OCI-M2 (cell line): ENCODE measurements at regions not wholly inside any gene's neighbourhood (a gene's known extent, or its start where the extent isn't known, plus 50 kb on each side); places are given as distances from the start of the nearest gene placed in this dataset.

ENCODE experiments used
- DNase-seq: peaks from one replicate; lab custom pipeline; 2025; ENCODE audit not compliant: unreplicated experiment; lab: John Stamatoyannopoulos, UW

DNA sequence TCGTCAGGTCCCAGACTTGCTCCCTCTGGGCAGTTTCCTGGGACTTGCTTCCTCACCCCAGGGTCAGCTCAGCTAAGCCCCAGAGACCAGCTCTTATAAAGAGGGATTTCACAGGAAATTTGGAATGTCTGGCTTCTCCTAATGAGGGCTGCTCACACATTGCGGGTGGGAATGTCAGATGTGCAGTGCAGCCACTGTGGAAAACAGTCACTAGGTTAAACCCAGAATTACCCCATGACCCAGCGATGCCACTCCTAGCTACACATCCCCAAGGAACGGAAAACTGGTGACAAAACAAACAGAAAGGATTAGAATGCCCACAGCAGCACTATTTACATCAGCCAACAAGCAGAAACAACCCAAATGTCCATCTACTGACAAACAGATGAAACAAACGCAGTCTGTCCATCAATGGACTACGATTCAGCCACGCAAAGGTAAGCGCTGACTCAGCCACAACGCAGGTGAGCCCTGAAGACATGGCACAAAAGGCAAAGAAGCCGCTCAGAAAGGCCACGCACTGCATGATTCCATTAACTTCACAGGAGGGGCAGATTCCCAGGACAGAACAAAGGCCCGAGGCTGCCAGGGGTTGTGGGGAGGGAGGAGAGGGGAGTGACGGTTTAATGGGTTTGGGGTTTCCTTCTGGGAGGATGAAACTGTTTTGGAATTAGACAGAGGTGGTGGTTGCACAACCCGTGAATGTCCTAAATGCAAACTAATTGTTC, 63.0 kb downstream of the NCOR2 start:
- DNase-seq: no peak

DNA sequence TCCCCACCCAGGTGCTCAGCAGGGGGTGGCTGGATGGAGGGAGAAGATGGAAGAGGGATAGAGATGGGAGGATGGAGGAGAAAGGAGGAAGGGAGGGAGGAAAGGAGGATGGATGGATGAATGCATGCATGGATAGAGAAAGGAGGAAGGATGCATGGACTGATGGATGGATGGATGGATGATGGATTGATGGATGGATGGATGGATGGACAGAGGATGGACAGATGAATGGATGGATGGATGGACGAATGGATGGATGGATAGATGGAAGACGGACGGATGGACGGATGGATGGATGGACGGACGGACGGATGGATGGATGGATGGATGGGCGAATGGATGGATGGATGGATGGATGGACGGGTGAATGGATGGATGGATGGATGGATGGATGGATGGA, 64.1 kb downstream of the NCOR2 start:
- no peak for DNase-seq

DNA sequence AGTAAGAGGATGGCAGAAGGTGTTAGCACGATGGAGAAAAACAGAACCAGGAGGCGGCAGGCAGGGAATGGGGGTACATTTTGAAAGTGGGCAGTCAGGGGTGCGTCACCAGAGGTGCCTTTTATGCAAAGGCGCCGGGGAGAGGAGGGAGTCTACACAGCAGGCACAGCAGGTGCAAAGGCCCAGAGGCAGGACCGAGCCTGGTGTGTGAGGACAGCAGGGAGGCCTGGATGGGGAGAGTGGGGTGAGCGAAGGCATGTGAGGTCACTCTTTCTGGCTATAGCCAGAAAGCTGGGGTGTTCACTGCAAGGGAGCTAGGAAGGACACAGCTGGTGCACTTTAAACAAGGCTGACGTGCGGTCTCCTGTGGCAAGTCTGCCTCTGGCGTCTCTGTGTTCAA, 65.0 kb downstream of the NCOR2 start:
- no peak for DNase-seq

DNA sequence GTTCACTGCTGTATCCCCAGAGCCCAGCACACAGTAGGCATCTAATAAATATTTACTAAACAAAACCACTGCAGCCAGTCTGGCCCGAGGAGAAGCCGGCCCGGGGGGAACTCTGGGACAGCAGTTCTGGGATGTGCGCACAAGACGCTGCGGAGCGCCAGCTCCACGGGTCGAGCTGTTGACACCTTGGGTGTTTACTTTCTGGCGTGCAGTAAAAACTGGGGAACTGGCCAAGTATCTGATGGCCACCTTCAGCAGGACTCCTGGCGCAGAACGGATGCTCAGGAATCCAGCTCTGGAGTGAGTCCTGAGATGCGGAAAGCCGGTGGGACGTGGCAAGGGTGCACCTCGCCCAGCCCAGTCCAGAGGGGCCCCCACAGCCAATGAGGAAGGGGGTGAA, 65.6 kb downstream of the NCOR2 start:
- DNase-seq: no peak

DNA sequence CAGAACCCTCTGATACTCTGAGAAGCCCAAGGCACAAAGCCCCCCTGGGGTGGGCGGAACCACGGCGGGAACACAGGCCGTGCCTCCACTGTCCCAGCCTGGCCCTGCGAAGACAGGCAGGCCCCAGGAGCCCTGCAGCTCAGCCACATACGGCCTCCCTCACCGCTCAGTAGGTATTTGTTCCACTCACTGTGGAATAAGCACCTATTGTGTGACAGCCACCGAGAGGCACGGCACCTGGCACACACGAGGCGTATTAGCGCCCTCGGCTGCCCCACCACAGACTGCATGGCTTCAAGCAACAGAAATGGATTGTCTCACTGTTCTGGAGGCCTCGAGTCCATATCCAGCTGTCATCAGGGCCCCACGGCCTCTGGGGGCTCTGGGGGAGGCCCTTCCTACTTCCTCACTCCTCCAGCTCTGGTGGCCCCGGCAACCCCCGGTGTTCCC, 66.3 kb downstream of the NCOR2 start:
- DNase-seq: no peak

DNA sequence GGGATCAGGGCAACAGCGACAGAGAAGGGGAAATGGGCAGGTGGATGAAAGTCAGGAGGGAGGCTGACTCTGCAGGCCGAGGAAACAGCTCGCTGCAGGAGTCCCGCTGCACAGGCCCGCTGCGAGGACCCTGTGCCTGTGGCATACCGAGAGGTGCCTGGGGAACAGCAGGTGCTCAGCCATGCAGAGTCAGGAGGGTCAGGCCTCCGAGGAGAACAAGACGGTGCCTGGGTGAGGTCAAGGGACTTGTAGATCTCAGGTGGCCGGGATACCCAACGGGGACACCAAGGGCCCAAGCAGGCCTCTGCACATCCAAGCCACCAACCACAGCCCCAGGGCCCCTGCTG, 67.5 kb downstream of the NCOR2 start:
- no peak for DNase-seq

DNA sequence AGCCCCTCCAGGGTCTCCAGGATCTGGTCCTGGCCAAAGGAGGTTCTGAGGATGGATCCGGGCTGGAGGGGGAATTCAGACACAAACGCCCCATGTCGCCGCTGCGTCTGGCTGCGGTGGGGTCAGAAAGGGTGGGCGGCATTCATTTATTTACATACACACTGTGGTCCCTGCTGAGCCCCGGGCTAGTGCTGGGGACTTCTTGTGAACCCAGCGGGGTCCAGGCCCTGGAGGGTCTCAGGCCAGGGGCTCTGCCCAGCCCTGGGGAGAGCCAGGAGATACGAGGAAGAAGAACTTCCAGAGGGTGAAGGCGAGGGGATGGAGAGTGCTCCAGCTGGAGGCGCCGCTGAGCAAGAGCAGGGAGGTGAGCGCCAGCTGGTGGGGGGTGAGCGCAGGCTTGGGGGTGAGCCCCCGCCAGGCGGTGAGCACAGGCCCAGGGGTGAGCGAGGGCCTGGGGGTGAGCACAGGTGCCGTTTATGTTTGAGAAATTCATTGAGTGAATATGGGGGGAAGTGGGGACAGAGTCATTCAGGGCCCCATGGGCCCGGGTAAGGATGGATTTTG, 68.1 kb downstream of the NCOR2 start:
- DNase-seq: no peak

DNA sequence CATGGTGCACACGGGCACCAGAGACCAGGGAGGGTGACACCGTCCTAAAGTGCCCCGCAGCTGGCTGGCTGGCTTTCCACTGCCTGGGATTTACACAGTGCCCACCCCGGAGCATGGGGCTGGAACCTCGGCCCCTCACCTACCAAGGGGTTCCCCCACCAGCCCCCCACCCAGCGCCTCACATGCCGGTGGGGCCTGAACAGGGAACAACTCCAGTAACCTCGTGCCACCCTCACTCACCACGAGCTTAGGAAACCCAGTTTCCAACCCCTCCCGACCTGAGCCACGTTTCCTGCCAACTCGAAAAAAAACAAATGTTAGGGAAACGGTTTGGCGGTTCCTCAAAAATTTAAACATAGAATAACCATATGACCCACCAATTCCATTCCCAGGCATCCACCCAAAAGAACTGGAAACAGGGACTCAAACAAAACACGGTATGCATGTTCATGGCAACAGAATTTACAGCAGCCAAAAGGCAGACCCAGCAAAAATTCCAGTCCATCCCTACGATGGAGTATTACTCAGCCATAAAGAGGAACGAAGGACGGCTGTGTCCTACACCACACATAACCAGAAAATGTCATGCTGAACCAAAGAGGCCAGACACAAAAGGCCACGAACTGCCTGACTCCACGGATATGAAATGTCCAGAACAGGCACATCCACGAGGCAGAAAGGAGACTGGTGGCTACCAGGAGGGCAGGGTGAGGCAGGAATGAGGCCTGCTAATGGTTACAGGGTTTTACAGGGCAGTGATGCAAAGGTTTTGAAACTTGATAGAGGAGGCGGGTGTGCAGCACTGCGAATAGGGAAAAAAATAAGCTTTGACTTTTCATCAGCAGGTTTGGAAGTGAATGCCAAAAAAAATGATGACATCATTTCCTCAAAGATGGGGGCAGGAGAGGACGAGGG, 68.9 kb downstream of the NCOR2 start:
- no peak for DNase-seq

DNA sequence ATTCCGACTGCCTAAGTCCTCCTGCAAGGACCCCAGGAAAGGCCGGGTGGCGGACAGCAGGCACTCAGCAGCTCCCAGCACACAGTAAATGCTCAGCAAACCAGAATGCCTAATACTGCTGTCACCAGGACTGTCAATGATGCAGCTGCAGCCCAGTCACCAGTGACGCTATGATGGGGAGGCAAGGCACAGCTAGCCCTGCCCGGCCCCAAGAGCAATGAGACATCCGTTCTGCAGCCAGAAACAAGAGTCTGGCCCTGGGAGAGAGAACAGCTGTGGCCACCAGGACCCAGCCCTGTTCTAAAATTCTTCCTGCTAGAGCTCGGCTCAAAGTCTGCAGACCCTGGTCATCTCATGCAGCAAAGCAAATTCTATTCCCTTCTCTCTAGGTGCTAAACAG, 69.8 kb downstream of the NCOR2 start:
- DNase-seq: no peak

DNA sequence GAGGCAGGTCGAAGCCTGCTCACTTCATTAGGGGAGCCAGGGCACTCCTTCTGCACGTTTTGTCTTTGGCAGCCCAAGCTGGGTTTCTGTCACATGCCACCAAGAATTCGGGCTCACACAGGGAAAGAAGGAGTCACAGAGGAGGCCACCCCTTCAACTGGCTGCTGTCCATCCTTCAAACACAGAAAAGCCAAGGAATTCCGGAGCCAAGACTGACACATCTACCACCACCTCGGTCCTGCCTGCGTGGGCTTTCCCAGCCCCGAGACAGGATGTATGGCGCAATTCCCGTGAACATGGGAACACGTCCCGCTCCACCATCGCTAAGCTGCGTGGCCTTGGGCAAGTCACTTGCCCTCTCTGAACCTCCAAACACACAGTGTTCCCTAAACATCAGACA, 70.4 kb downstream of the NCOR2 start:
- no peak for DNase-seq

DNA sequence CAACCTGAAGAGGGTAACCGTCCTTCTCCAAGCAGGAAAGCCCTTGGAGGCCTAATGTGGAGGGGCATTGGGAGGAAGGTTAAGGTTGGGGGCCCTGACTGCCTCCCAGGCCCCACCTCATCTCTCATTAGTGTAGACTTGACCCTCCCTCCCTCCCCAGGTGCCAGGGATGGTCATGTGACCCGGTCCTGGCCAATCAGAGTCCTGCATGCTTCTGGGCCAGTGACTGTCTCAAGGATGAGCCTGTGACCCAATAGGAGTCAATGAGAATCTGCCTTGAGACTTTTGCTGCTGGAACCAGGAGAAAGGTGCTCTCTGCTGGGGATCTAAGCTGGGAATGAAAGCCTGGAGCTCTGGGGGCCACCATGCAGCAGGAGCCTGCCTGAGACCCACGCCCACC, 70.8 kb downstream of the NCOR2 start:
- no peak for DNase-seq

DNA sequence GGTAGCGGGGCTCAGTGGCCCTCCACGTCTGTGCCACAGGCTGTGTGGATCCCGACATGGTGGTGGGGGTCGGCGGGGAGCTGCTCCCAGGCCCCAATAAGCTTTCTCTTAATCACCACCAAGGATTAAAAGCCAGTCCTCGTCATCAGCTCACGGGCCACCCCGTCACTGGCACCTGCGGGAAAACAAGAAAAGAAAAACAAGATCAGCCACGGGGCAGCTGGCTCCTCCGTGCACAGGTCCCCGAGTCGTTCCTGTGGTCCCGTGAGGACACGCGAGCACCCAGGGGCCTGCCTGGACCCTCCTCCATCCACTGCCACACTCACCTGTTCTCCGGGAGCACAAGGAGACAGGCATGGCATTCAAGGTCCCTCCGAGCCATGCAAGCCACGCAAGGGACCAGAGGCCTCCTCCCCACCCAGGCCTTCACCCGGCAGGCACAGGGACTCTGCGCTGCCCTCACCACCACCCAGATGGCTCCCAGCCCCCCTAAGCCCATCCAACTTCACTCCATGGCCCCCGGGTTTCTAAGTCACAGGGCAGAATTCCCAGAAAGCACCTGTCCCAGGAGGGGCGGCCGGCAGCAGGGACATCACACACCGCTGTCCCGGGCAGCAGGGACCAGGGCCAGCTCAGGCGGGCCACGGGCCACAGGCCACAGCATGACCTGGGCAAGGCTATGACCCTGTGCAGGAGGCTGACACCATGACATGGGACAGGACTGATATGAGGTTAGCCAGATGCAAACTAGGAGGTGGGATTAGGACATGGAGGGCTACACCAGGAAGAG, 72.0 kb downstream of the NCOR2 start:
- no peak for DNase-seq

DNA sequence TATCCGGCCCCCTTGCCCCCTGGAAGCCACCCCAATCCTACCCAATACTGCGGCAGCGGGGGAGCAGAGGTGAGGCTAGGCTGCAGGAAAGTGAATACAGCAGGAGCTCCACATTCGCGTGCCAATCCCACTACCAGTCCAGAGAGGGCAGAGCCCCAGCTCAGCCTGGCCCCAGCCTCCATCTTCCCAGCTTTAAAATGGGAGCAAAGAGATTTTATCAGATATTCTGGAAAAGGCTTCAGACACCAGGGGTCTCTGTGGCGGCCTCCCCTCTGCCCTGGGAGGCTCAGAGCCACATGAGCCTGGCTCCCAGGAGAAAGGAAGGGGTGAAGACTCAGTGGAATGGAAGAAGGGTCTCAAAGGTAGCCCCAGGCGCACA, 72.7 kb downstream of the NCOR2 start:
- no peak for DNase-seq

DNA sequence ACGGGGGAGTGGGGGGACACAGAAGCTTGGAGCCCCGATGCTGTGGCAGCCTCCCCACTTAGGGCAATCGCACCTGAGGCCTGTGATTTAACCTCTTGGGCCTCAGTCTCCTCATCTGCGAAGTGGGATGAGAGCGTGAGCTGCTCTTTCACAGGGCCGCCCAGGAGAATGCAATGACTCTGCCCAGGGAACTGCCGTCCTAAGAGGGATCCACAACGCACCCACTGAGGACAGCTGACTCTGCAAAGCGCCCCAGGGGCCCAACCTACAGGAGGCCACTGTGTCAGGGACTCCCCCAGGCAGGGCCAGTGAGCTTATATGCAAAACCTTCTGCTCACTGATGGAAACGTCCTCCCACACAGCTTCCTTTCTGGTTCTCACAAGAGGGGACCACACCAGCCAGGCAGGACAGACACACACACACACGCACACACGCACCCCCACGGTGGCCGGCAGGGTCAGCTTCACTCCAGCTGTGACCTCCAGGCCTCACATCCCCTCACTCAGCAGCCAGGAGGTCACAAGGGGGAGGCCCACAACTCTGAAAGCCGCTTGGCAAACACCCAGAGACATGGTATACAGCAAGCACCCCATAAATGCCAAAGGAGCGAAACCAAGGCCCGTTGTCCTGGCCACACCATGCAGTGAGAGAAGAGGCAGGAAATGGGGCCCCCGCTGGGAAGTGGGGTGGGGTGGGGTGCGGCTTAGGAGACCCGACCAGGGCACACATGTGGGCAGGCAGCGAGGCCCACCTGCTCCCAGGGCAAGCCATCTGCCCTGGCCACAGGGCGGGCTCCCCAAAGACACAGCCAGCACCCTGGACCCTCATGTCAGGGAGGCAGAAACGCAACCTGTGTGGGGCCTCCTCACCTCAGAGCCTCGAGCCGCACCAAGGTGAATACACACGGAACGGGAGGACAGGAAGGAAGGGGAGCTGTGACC, 73.3 kb downstream of the NCOR2 start:
- no peak for DNase-seq

DNA sequence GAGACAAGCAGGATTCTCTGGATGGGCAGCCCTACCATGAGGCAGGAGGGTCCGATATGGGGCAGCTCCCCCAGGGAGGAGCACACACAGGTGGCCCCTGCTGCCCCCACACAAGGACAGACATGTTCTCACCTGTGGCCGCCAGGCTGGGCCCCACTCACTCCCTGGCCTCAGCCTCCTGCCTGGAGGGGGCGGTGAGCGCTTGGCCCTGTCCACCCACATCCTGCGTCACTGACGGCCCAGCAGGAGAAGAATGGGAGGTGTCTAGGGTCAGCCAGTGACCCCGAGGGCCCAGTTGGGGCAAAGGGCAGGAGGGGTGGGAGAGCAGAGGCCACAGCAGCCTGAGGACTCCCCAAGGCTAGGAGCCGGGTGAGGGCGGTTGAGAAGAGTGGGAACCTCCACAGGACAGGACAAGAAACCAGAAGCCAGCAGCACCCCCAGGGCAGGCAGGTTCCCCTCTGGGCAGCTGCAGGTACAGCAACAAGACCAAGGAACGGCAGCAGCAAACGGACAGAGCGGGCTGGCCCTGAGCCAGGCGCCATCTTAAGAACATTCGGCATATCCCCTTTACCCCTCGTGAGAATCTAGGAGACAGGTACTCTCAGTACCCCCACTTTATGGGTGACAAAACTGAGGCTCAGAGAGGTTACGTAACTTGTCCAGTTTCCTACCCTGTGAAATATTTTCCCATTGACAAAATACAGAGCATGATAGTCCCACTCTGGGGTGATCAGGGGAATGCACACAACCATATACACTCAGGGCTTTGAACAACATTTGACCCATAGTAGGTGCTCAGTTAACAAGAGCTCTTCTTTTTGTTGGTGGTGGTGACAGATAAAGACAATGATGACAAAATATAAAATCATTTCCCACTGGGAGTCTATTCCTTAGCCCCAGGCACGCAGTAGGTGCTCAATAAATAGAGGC, 74.3 kb downstream of the NCOR2 start:
- no peak for DNase-seq

DNA sequence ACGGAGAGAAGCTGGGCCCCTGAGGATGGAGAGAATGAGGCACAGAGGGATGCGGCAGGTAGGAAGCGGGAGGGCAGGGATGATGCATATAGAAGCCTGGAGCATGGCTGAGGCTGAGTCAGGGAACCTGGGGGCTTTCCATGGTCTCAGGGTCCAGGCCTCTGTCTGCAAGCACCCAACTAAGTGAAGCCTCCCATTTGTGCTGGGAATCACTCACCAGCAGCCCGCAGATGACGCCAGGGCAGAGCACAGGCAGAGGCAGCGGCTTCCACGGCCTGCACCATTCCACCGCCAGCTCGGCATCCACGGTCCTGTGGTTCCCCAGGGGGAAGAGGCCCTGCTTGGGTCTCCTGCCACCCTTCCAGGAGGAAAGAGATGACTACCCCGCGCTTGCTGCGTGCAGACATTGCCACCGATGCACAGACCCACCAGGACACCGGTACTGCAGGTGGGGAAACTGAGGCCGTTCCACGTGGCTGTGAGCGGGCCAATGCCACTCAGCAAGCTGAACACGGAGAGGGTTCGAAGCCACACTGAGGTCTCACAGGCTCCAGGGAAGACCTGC, 75.5 kb downstream of the NCOR2 start:
- no peak for DNase-seq

DNA sequence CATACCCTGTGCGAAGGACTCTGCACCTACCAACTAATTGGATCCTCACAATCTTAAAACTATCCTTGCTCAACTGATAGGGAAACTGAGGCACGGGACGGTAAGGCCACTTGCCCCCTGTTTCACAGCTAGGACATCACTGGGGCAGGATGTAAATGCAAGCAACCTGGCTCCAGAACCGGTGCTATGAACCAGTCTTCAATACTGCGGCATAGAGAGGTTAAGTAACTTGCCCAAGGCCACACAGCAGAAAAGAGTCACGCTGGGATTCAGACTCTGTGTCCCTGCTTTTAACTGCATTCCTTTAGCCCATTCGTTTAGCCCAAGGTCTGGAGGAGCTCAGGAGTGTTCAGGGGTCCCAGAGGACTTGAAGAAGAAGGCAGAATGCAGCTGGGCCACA, 76.1 kb downstream of the NCOR2 start:
- no peak for DNase-seq

DNA sequence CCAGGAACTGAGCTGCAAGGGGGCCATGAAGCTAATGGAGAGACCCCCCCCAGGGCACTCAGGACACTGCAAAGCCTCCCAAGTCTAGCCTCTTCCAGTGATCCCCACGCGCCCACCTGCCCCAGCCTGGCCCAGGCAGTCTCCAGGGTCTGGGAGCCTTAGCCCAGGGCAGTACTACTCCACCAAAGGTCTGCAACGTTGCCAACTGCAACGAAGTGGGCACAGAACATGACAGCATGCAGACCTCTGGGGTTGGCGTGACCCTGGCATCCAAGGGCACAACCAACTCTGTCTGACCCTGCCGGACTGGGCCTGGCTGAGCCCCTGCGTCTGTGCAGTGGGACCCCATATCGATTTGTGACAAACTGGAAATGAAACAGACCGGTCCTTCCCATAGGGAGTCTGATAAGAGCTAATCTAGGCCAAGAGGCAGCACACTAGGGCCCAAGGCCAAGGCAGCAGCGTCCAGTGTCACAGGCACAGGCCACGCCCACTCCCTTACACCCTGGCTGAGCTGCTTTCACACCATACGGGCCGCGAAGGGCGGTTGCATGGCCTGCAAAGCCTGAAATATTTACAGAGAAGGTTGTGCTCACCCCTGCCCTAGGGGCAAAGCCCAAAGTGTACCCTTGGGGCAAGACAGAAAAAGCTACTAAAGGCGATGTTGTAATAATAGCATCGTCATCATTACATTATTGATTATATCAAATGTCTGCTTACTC, 76.7 kb downstream of the NCOR2 start:
- peak; percentile 10 for DNase-seq
